Neural progenitor cell (in vitro differentiated cells): ENCODE measurements at regions not wholly inside any gene's neighbourhood (a gene's known extent, or its start where the extent isn't known, plus 50 kb on each side); places are given as distances from the start of the nearest gene placed in this dataset.

ENCODE experiments used
- EZH2phosphoT487 ChIP-seq: fragments of 200-600 bp; sonication (generic); IDR thresholded peaks from 2 replicates; pipeline ENCODE4 v1.6.1; 2017; ENCODE audit warnings: antibody characterized with exemption
- TF ChIP-seq, protein P1 (sequence below): fragments of 200-600 bp; sonication (generic); IDR thresholded peaks from 2 replicates; pipeline ENCODE4 v1.5.1; 2017; ENCODE audit warnings: antibody characterized with exemption, mild to moderate bottlenecking

DNA sequence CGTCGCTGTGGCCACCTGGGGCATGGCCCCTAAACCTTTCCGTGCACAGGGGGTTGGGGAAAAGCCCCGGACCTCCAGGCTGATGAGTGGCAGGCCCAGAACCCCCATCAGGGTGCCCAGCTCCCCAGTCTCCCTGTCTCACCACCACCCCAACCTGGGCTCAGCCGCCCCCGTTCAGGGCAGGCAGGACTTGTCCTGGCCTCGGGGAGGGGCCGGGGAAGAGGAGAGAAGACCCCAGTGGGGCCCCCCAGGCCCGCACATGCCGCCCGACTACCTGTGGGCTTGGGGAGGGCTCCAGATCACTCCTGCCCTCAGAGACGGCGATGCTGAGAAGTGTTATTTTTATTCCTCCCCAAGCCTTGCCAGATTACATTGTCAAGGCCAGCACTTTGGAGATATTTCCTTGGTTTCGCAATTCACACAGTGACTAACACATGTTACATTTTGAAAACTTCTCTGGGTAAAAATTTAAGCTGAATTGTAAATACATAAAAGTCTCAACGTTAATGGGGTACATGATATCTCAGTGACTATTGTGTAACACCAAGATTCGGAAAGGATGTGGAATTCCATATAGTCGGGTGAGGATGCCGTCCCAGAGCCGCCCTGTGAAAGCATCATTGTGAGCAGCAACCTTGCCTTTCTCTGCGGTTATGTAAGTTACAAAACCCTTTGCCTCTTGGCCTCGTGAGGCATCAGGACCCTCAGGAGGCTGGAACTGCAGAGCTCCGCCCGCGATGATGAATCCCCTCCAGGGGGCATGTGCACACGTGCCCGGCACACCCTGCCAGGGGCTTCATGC lies 85.6 kb upstream of the DIO3 start:
- TF ChIP-seq, protein P1, sequence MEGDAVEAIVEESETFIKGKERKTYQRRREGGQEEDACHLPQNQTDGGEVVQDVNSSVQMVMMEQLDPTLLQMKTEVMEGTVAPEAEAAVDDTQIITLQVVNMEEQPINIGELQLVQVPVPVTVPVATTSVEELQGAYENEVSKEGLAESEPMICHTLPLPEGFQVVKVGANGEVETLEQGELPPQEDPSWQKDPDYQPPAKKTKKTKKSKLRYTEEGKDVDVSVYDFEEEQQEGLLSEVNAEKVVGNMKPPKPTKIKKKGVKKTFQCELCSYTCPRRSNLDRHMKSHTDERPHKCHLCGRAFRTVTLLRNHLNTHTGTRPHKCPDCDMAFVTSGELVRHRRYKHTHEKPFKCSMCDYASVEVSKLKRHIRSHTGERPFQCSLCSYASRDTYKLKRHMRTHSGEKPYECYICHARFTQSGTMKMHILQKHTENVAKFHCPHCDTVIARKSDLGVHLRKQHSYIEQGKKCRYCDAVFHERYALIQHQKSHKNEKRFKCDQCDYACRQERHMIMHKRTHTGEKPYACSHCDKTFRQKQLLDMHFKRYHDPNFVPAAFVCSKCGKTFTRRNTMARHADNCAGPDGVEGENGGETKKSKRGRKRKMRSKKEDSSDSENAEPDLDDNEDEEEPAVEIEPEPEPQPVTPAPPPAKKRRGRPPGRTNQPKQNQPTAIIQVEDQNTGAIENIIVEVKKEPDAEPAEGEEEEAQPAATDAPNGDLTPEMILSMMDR = no peak
- no peak for TF ChIP-seq EZH2phosphoT487
